Upper lobe of left lung (tissue), 6 donors: ENCODE measurements at regions not wholly inside any gene's neighbourhood (a gene's known extent, or its start where the extent isn't known, plus 50 kb on each side); places are given as distances from the start of the nearest gene placed in this dataset.

ENCODE experiments used
- ATAC-seq, 2 donors: fragments of 200-7000 bp; cut with Tn5 transposase; one replicate each; pipeline ENCODE4 v1.9.1; 2022; ENCODE audit warnings: mild to moderate bottlenecking in 2 of 2, moderate library complexity in 2 of 2; ENCODE audit not compliant: low FRiP score in 2 of 2
- DNase-seq, 2 donors: peaks; one replicate each; pipeline ENCODE4 v3.0.0-alpha.2; 2019 to 2020
- H3K27ac ChIP-seq, 4 donors: fragments of 200-600 bp; sonication (generic); one replicate each; pipeline ENCODE4 v1.5.1; 2016 to 2019
- H3K27me3 ChIP-seq, 4 donors: fragments of 200-600 bp; sonication (generic); one replicate each; pipeline ENCODE4 v1.5.1; 2017 to 2019
- H3K36me3 ChIP-seq, 4 donors: fragments of 200-600 bp; sonication (generic); one replicate each; pipeline ENCODE4 v1.5.1; 2016 to 2019
- H3K4me1 ChIP-seq, 4 donors: fragments of 200-600 bp; sonication (generic); one replicate each; pipeline ENCODE4 v1.5.1; 2018 to 2019
- H3K4me3 ChIP-seq, 4 donors: fragments of 200-600 bp; sonication (generic); one replicate each; pipeline ENCODE4 v1.5.1; 2017 to 2019; ENCODE audit warnings: mild to moderate bottlenecking in 2 of 4, moderate library complexity in 1 of 4
- H3K9me3 ChIP-seq, 4 donors: fragments of 200-600 bp; sonication (generic); one replicate each; pipeline ENCODE4 v1.5.1; 2018 to 2019
- CTCF ChIP-seq, 6 experiments: fragments of 450-650 bp in 4 of 6; fragments of 200-600 bp in 2 of 6; sonication (generic) in 2 of 6; IDR thresholded peaks; one replicate each; pipeline ENCODE4 v1.5.1; 2016 to 2019; ENCODE audit warnings: antibody characterized with exemption in 6 of 6
- EP300 ChIP-seq, 4 donors: sonication (generic); formaldehyde crosslinking; IDR thresholded peaks; one replicate each; pipeline ENCODE4 v1.5.1; 2017; ENCODE audit warnings: antibody characterized with exemption in 4 of 4, control low read depth in 2 of 4
- POLR2A ChIP-seq, 4 donors: fragments of 450-650 bp; IDR thresholded peaks; one replicate each; pipeline ENCODE4 v1.5.1; 2016 to 2017; ENCODE audit warnings: antibody characterized with exemption in 4 of 4, mild to moderate bottlenecking in 2 of 4
- POLR2AphosphoS5 ChIP-seq, 2 donors: sonication (generic); formaldehyde crosslinking; IDR thresholded peaks; one replicate each; pipeline ENCODE4 v1.5.1; 2017; ENCODE audit warnings: antibody characterized with exemption in 2 of 2
- WGBS, 2 donors: methylation state at CpG; one replicate each; pipeline ENCODE4 v1.1.5; 2017 to 2018; 5-methylcytosine and 5-hydroxymethylcytosine counted together
- donor health status: DM: no; HTN: no; CAD: no; lungs with moderate emphysema.
- donor health status: DM: no; HTN: yes; CAD: no; lungs with severe emphysema.

- no peak for ATAC-seq
- no peak for TF ChIP-seq POLR2AphosphoS5 (IDR thresholded peaks at IDR 0.05)
- no peak for TF ChIP-seq EP300 (IDR thresholded peaks at IDR 0.05)
- TF ChIP-seq POLR2A (IDR thresholded peaks at IDR 0.05) = no peak
- no peak for TF ChIP-seq CTCF (IDR thresholded peaks at IDR 0.05)
- Histone ChIP-seq H3K4me3 (no peak overlapping the region), H3K27ac (no peak overlapping the region), H3K36me3 (no peaks in the 10 kb centered on the region), H3K27me3 (no peaks in the 10 kb centered on the region), H3K9me3 (no peaks in the 10 kb centered on the region), H3K4me1 (peaks cover 9 to 18% (median 15%) of the 10 kb centered on the region in 4 donors)
- 94 to 96% methylated on average over 4 of the region's 4 CpGs for WGBS, 2 donors
- no peak for DNase-seq
These were observed 253.8 kb downstream of the ENC1 start for GRCh38 chr5:74386571-74387334.

GRCh38 chr5:74384851-74385250 is 255.7 kb downstream of the ENC1 start:
- no peaks in the 10 kb centered on the region for H3K36me3 ChIP-seq
- no peak overlapping the region for H3K4me3 ChIP-seq
- ATAC-seq (no peak), DNase-seq (no peak)
- TF ChIP-seq CTCF (IDR thresholded peaks at IDR 0.05) = no peak
- no peak for TF ChIP-seq POLR2AphosphoS5 (IDR thresholded peaks at IDR 0.05)
- no peak for TF ChIP-seq EP300 (IDR thresholded peaks at IDR 0.05)
- no peak for TF ChIP-seq POLR2A (IDR thresholded peaks at IDR 0.05)
- WGBS, 2 donors = 38 to 40% methylated on average over 2 of the region's 2 CpGs
- H3K4me1 ChIP-seq = peaks cover 12 to 18% (median 15%) of the 10 kb centered on the region in 4 donors
- no peaks in the 10 kb centered on the region for H3K27me3 ChIP-seq
- H3K27ac ChIP-seq = no peak overlapping the region
- H3K9me3 ChIP-seq = no peaks in the 10 kb centered on the region

GRCh38 chr5:74382987-74383593 is 257.4 kb downstream of the ENC1 start:
- no peak for DNase-seq
- H3K4me3 ChIP-seq = no peak overlapping the region
- whole genome bisulfite sequencing, 2 donors = 49 to 57% methylated on average over 4 of the region's 4 CpGs
- H3K27me3 ChIP-seq = no peaks in the 10 kb centered on the region
- H3K4me1 ChIP-seq = peaks cover 12 to 18% (median 15%) of the 10 kb centered on the region in 4 donors
- H3K9me3 ChIP-seq = no peaks in the 10 kb centered on the region
- peak in 1 of 2 donors; percentile 84 for ATAC-seq
- no peak overlapping the region for H3K27ac ChIP-seq
- no peaks in the 10 kb centered on the region for H3K36me3 ChIP-seq
- TF ChIP-seq EP300 (IDR thresholded peaks at IDR 0.05) (no peak), POLR2AphosphoS5 (IDR thresholded peaks at IDR 0.05) (no peak), POLR2A (IDR thresholded peaks at IDR 0.05) (no peak), CTCF (IDR thresholded peaks at IDR 0.05) (no peak)

- H3K27ac ChIP-seq = no peak overlapping the region
- DNase-seq (no peak), ATAC-seq (no peak)
- no peaks in the 10 kb centered on the region for H3K9me3 ChIP-seq
- H3K36me3 ChIP-seq = no peaks in the 10 kb centered on the region
- TF ChIP-seq EP300 (IDR thresholded peaks at IDR 0.05) = no peak
- no peak for TF ChIP-seq CTCF (IDR thresholded peaks at IDR 0.05)
- no peaks in the 10 kb centered on the region for H3K27me3 ChIP-seq
- H3K4me1 ChIP-seq = peaks cover 12 to 18% (median 15%) of the 10 kb centered on the region in 4 donors
- 86 to 87% methylated on average over 3 of the region's 3 CpGs for WGBS, 2 donors
- H3K4me3 ChIP-seq = no peak overlapping the region
These were observed 258.2 kb downstream of the ENC1 start for GRCh38 chr5:74382123-74382855.
